Thyroid gland (tissue), 4 donors: ENCODE measurements at regions not wholly inside any gene's neighbourhood (a gene's known extent, or its start where the extent isn't known, plus 50 kb on each side); places are given as distances from the start of the nearest gene placed in this dataset.
A peak's percentile ranks its signal among the peaks of the same experiment; 100 is the strongest.

Experiments used
- DNase-seq, 2 donors: peaks; one replicate each; pipeline ENCODE4 v3.0.0-alpha.2; 2019
- H3K27ac ChIP-seq, 3 donors: fragments of 200-600 bp; sonication (generic); 1 replicate in 2 of 3; 2 replicates in 1 of 3; pipeline ENCODE4 v1.5.1; 2016 to 2019; ENCODE audit warnings: mild to moderate bottlenecking in 1 of 3, moderate library complexity in 1 of 3
- H3K27me3 ChIP-seq: fragments of 200-600 bp; sonication (generic); one replicate; pipeline ENCODE4 v1.5.1; 2019
- H3K36me3 ChIP-seq, 2 donors: fragments of 200-600 bp; sonication (generic); one replicate each; pipeline ENCODE4 v1.5.1; 2016 to 2019
- H3K4me1 ChIP-seq, 2 donors: fragments of 200-600 bp; sonication (generic); one replicate each; pipeline ENCODE4 v1.5.1; 2017 to 2019
- H3K4me3 ChIP-seq, 3 donors: fragments of 200-600 bp; sonication (generic); replicated peaks in 1 of 3; 1 replicate in 2 of 3; 2 replicates in 1 of 3; pipeline ENCODE4 v1.5.1; 2016; ENCODE audit warnings: mild to moderate bottlenecking in 1 of 3
- H3K9me3 ChIP-seq: fragments of 200-600 bp; sonication (generic); one replicate; pipeline ENCODE4 v1.5.1; 2017
- CTCF ChIP-seq, 6 experiments: fragments of 200-600 bp in 3 of 6; fragments of 450-650 bp in 3 of 6; sonication (generic) in 3 of 6; IDR thresholded peaks; one replicate each; pipeline ENCODE4 v1.5.1; 2016 to 2019; ENCODE audit warnings: antibody characterized with exemption in 6 of 6, mild to moderate bottlenecking in 2 of 6, inconsistent platforms in 1 of 6, moderate library complexity in 1 of 6
- POLR2A ChIP-seq, 2 donors: fragments of 450-650 bp; IDR thresholded peaks; one replicate each; pipeline ENCODE4 v1.6.1; 2017; ENCODE audit warnings: antibody characterized with exemption in 2 of 2, mild to moderate bottlenecking in 2 of 2, moderate library complexity in 1 of 2
- WGBS, 2 donors: methylation state at CpG; one replicate each; pipeline ENCODE4 v1.1.5; 2017; 5-methylcytosine and 5-hydroxymethylcytosine counted together
- intact Hi-C: fragments of 100-400 bp; cut with DNase I; formaldehyde crosslinking; loops from one replicate; pipeline ENCODE4 v1.15.1; 2023

GRCh38 chr5:145562931-145563330 lies 272.2 kb downstream of the PRELID2 start:
- TF ChIP-seq POLR2A (IDR thresholded peaks at IDR 0.05) (no peak), CTCF (IDR thresholded peaks at IDR 0.05) (no peak)
- 78 to 83% methylated on average over 4 of the region's 4 CpGs for WGBS, 2 donors
- intact Hi-C loops = no loop called here
- H3K27ac ChIP-seq = no peak overlapping the region
- no peaks in the 10 kb centered on the region for H3K4me1 ChIP-seq
- no peak overlapping the region for H3K4me3 ChIP-seq
- H3K9me3 ChIP-seq = no peaks in the 10 kb centered on the region
- DNase-seq = no peak
- H3K27me3 ChIP-seq = no peaks in the 10 kb centered on the region
- no peaks in the 10 kb centered on the region for H3K36me3 ChIP-seq

- Histone ChIP-seq H3K9me3 (no peaks in the 10 kb centered on the region), H3K4me1 (no peaks in the 10 kb centered on the region), H3K36me3 (no peaks in the 10 kb centered on the region), H3K27ac (no peak overlapping the region), H3K4me3 (no peak overlapping the region), H3K27me3 (no peaks in the 10 kb centered on the region)
- intact Hi-C loops = no loop called here
- 88 to 94% methylated on average over 1 of the region's 1 CpG for WGBS, 2 donors
- TF ChIP-seq POLR2A (IDR thresholded peaks at IDR 0.05) (no peak), CTCF (IDR thresholded peaks at IDR 0.05) (no peak)
- DNase-seq = no peak
Observed at GRCh38 chr5:145558288-145558687, 276.9 kb downstream of the PRELID2 start.

- H3K4me3 ChIP-seq = no peak overlapping the region
- WGBS, 2 donors = 90 to 95% methylated on average over 1 of the region's 1 CpG
- no peak for DNase-seq
- H3K27me3 ChIP-seq = no peaks in the 10 kb centered on the region
- TF ChIP-seq CTCF (IDR thresholded peaks at IDR 0.05) (no peak), POLR2A (IDR thresholded peaks at IDR 0.05) (no peak)
- no peak overlapping the region for H3K27ac ChIP-seq
- intact Hi-C loops = no loop called here
- H3K36me3 ChIP-seq = no peaks in the 10 kb centered on the region
- no peaks in the 10 kb centered on the region for H3K9me3 ChIP-seq
- no peaks in the 10 kb centered on the region for H3K4me1 ChIP-seq
Observed at GRCh38 chr5:145557345-145557744, 277.8 kb downstream of the PRELID2 start.

- Histone ChIP-seq H3K27me3 (no peaks in the 10 kb centered on the region), H3K9me3 (no peaks in the 10 kb centered on the region), H3K4me1 (no peaks in the 10 kb centered on the region), H3K36me3 (no peaks in the 10 kb centered on the region), H3K4me3 (no peak overlapping the region), H3K27ac (no peak overlapping the region)
- TF ChIP-seq CTCF (IDR thresholded peaks at IDR 0.05) (no peak), POLR2A (IDR thresholded peaks at IDR 0.05) (no peak)
- peak; percentile 3 to 15 for DNase-seq
- intact Hi-C loops = no loop called here
Observed at GRCh38 chr5:145554399-145554798, 280.7 kb downstream of the PRELID2 start.

GRCh38 chr5:145553177-145553576 lies 282.0 kb downstream of the PRELID2 start:
- WGBS, 2 donors = 89 to 93% methylated on average over 2 of the region's 2 CpGs
- TF ChIP-seq CTCF (IDR thresholded peaks at IDR 0.05) = no peak
- TF ChIP-seq POLR2A (IDR thresholded peaks at IDR 0.05) = no peak
- no peaks in the 10 kb centered on the region for H3K27me3 ChIP-seq
- H3K9me3 ChIP-seq = no peaks in the 10 kb centered on the region
- intact Hi-C loops = no loop called here
- H3K4me1 ChIP-seq = no peaks in the 10 kb centered on the region
- H3K4me3 ChIP-seq = no peak overlapping the region
- no peaks in the 10 kb centered on the region for H3K36me3 ChIP-seq
- H3K27ac ChIP-seq = no peak overlapping the region
- no peak for DNase-seq
